ENCODE measurements at regions not wholly inside any gene's neighbourhood (a gene's known extent, or its start where the extent isn't known, plus 50 kb on each side); places are given as distances from the start of the nearest gene placed in this dataset.

- no peaks in the 10 kb centered on the region for H3K9me3 ChIP-seq
Measured at GRCh38 chr4:184879271-184879670, 53.5 kb upstream of the ACSL1 start.

DNA sequence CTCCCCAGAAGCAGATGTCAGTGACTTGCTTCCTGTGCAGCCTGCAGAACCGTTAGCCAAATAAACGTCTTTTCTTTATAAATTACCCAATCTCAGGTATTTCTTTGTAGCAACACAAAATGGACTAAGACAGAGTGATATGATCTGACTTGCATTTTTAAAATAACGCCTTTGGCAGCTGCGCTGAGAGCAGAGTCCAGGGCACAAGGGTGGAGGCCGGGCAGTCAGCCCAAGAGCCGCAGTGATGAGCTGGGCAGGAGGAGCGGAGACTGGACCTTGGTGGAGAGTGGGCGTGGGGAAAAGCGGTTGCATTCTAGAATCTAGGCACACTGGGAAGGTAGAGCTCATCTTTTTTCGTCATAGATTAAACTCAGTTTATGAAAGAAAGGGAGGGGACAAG is 56.5 kb upstream of the ACSL1 start:
- Histone ChIP-seq H3K27me3 (ENCODE audit: low read depth) (no peaks in the 10 kb centered on the region), H3K36me3 (no peaks in the 10 kb centered on the region), H3K27ac (no peak overlapping the region), H3K4me3 (no peak overlapping the region), H3K9me3 (no peaks in the 10 kb centered on the region), H3K4me1 (no peaks in the 10 kb centered on the region)
- DNase-seq: no peak
- intact Hi-C loops (cut with DNase I): no loop called here
- no peak for ATAC-seq
- TF ChIP-seq, protein P1, sequence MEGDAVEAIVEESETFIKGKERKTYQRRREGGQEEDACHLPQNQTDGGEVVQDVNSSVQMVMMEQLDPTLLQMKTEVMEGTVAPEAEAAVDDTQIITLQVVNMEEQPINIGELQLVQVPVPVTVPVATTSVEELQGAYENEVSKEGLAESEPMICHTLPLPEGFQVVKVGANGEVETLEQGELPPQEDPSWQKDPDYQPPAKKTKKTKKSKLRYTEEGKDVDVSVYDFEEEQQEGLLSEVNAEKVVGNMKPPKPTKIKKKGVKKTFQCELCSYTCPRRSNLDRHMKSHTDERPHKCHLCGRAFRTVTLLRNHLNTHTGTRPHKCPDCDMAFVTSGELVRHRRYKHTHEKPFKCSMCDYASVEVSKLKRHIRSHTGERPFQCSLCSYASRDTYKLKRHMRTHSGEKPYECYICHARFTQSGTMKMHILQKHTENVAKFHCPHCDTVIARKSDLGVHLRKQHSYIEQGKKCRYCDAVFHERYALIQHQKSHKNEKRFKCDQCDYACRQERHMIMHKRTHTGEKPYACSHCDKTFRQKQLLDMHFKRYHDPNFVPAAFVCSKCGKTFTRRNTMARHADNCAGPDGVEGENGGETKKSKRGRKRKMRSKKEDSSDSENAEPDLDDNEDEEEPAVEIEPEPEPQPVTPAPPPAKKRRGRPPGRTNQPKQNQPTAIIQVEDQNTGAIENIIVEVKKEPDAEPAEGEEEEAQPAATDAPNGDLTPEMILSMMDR (IDR thresholded peaks at IDR 0.05): no peak

More at GRCh38 chr4:184879271-184879670, 53.5 kb upstream of the ACSL1 start:
- DNase-seq (no peak), ATAC-seq (no peak)
- no peaks in the 10 kb centered on the region for H3K36me3 ChIP-seq
- H3K4me1 ChIP-seq: no peaks in the 10 kb centered on the region
- H3K4me3 ChIP-seq: no peak overlapping the region
- TF ChIP-seq, protein P1 (IDR thresholded peaks at IDR 0.05): no peak
- no peaks in the 10 kb centered on the region for H3K27me3 ChIP-seq (ENCODE audit: low read depth)
- intact Hi-C loops (cut with DNase I): no loop called here
- no peak overlapping the region for H3K27ac ChIP-seq

GRCh38 chr4:184883024-184883423 is 57.3 kb upstream of the ACSL1 start:
- no peaks in the 10 kb centered on the region for H3K4me1 ChIP-seq
- H3K36me3 ChIP-seq: no peaks in the 10 kb centered on the region
- intact Hi-C loops (cut with DNase I): no loop called here
- ATAC-seq (no peak), DNase-seq (no peak)
- TF ChIP-seq, protein P1 (IDR thresholded peaks at IDR 0.05): no peak
- no peak overlapping the region for H3K27ac ChIP-seq
- H3K27me3 ChIP-seq (ENCODE audit: low read depth): no peaks in the 10 kb centered on the region
- no peak overlapping the region for H3K4me3 ChIP-seq
- no peaks in the 10 kb centered on the region for H3K9me3 ChIP-seq

DNA sequence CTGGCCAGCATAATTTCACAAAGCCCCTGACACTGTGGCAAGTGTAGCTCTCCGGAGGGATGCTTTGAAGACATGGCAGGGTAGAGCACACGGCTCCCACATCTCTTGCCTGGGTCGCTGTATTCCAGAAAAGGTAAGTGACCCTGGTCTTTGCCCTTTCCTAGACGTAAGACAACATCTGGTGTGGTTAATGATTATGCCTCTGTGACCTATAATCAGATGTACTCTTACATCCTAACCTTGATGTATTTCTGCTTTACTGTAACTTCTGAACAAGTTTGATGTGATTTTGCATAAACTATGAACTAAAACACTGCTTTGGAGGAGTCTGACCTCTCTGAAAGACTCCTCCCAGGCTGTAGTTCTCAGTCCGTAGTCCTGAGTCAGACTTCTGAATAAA is 59.1 kb upstream of the ACSL1 start:
- Histone ChIP-seq H3K27ac (no peak overlapping the region), H3K9me3 (no peaks in the 10 kb centered on the region), H3K36me3 (no peaks in the 10 kb centered on the region), H3K27me3 (ENCODE audit: low read depth) (no peaks in the 10 kb centered on the region), H3K4me3 (no peak overlapping the region), H3K4me1 (no peaks in the 10 kb centered on the region)
- no peak for ATAC-seq
- TF ChIP-seq, protein P1 (IDR thresholded peaks at IDR 0.05): no peak
- DNase-seq: no peak
- intact Hi-C loops (cut with DNase I): no loop called here

GRCh38 chr4:184885602-184886001 is 59.8 kb upstream of the ACSL1 start:
- Histone ChIP-seq H3K36me3 (no peaks in the 10 kb centered on the region), H3K27ac (no peak overlapping the region), H3K4me1 (no peaks in the 10 kb centered on the region), H3K9me3 (no peaks in the 10 kb centered on the region), H3K4me3 (no peak overlapping the region), H3K27me3 (ENCODE audit: low read depth) (no peaks in the 10 kb centered on the region)
- intact Hi-C loops (cut with DNase I): no loop called here
- TF ChIP-seq, protein P1 (IDR thresholded peaks at IDR 0.05): no peak
- no peak for ATAC-seq
- no peak for DNase-seq

DNA sequence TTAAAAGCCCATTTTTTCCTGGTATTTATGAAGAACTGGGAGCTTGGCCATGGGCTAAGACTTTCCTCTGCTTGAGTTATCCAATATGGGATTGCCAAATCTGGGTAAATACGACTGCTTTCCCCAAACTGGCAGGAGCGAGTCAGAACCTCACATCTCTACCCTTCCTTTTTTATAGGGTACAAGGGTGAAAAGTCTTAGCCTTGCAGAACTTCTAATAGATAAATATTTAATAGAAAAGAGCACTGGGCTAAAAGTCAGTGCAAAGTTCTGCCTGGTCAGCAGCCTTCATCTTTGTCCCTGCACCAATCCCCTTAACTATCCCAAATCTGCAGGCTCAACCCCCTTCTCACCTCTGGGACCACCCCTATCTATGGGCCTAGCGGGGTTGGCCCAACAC is 61.6 kb upstream of the ACSL1 start:
- TF ChIP-seq, protein P1 (IDR thresholded peaks at IDR 0.05): no peak
- peak in 1 of 2 donors; percentile 24 for ATAC-seq
- intact Hi-C loops (cut with DNase I): no loop called here
- Histone ChIP-seq H3K4me1 (no peaks in the 10 kb centered on the region), H3K4me3 (no peak overlapping the region), H3K27me3 (ENCODE audit: low read depth) (no peaks in the 10 kb centered on the region), H3K27ac (no peak overlapping the region), H3K36me3 (no peaks in the 10 kb centered on the region), H3K9me3 (no peaks in the 10 kb centered on the region)
- DNase-seq: no peak

Data from lower lobe of right lung (tissue), 2 donors.